RPMI7951 (cell line): ENCODE measurements at regions not wholly inside any gene's neighbourhood (a gene's known extent, or its start where the extent isn't known, plus 50 kb on each side); places are given as distances from the start of the nearest gene placed in this dataset.
"Not testable (repeated sequence)": the region's sequence is repeated elsewhere in the genome, so short reads cannot be mapped to it uniquely, and the experiment has no call there.

Experiments used
- DNase-seq: peaks from one replicate; pipeline ENCODE4 v3.0.0-alpha.2; 2012; ENCODE audit warnings: low read depth

DNA sequence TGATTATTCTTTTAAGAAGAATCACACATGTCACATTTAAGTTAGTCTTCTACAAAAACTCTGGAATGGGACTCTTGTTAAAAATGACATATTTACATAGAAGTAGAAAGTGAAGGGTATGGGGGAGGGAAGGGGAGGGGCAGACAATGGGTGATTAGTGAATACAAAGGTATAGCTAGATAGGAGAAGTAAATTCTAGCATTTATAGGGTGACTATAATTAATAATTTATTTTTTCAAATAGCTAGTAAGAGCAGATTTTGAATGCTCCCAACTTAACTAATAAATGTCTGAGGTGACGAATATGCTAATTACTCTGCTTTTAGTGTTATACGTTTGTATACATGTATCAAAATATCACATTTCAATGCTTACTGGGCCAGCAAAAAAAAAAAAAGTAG, 59.4 kb downstream of the BLTP3B start:
- DNase-seq: no peak

DNA sequence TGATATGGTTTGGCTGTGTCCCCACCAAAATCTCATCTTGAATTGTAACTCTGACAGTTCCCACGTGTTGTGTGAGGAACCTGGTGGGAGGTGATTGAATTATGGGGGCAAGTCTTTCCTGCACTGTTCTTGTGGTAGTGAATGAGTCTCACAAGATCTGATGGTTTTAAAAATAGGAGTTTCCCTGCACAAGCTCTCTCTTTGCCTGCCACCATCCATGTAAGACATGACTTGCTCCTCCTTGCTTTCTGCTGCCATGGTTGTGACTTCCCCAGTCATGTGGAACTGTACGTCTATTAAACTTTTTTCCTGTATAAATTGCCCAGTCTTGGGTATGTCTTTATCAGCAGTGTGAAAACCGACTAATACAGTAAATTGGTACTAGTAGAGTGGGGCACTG, 63.9 kb downstream of the BLTP3B start:
- DNase-seq: not testable (repeated sequence)

DNA sequence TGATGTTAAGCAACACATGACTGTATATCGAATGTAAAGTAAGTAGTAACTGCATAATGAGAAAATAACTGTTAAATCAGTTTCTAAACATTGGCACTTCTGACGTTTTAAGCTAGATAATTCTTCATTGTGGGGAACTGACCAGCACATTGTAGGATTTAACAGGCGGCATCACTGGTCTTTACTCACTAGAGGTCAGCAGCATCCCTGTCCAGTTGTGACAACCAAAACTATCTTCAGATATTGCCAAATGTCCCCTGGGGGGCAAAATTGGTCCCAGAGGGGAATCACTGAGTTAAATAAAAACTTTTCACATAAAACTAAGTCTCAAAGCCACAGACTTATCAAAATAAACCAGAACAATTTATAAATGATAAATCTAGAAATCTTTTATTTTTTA, 65.3 kb downstream of the BLTP3B start:
- peak; percentile 7 for DNase-seq

DNA sequence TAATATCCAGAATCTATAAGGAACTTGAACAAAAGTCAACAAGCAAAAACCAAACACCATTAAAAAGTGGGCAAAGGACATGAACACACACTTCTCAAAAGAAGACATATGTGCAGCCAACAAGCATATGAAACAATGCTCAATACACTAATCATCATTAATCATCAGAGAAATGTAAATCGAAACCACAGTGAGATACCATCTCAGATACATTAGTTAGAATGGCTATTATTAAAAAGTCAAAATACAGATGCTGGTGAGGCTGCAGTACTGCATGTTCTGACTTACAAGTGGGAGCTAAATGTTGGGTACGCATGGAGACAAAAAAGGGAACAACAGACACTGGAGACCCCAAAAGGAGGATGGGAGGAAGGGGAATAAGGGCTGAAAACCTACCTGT, 67.1 kb downstream of the BLTP3B start:
- no peak for DNase-seq

DNA sequence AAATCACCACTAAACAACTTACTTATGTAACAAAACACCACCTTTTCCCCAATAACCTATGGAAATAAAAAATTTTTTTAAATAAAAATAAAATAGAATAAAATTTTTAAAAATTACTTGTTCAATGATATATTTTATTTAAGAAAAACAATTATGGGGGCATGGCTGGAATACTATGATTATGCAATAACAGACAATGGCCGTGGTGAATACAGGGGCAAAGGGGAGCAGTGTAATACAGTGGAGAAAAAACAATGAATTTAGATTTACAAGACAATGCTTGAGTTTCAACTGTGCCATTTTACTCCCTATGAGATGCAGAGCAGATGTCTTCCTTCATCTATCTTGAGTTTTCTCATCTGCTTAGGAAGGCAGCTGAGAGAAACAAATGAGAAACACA, 72.9 kb downstream of the BLTP3B start:
- no peak for DNase-seq

DNA sequence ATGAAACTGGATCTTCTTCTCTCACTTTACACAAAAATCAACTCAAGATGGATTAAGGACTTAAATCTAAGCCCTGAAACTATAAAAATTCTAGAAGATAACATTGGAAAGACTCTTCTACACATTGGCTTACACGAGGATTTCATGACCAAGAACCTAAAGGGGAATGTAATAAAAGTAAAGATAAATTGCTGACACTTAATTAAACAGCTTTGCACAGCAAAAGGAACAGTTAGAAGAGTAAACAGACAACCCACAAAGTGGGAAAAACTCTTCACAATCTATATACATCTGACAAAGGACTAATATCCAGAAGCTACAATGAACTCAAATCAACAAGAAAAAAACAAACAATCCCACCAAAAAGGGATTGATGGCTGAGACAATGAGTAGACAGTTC, 74.4 kb downstream of the BLTP3B start:
- no peak for DNase-seq

DNA sequence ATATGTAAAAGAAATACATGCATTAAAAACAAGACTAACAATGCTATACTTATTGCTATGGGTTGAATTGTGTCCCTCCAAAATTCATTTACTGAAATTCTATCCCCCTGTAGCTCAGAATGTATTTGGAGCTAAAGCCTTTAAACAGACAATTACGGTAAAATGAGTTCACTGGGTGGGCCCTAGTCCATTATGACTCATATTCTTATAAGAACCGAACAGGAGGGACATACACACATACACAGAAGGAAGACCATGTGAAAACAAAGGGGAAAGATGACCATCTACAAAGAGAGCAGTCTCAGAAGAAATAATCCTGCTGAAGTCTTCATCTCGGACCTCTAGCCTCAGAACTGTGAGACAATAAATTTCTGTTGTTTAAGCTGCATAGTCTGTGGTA, 77.1 kb upstream of the ANKS1B start:
- no peak for DNase-seq

DNA sequence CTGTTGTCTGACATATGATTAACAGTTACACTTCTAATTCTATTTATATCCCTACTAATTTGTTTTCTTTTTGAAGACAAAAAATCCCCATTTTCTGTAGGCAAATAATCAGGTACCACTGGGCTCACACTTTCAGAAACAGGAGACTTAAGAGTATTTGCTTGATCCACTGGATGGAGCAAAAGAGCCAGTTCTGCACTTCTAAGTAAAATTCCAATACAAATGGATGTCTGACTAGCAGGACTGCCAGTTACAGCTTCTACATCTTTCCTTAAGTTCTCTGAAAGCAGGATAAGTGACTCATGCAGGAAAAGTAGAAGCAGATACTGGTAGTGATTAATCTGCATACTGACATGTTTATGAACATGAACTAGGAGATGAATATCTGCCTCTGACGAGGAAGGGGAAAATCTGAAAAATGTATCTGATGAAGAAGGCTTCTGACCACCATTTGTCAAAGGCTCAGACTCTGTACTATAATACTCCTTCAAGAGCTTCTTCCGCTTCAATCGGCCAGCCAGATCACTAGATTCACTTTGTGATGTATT, 73.8 kb upstream of the ANKS1B start:
- peak; percentile 54 for DNase-seq

DNA sequence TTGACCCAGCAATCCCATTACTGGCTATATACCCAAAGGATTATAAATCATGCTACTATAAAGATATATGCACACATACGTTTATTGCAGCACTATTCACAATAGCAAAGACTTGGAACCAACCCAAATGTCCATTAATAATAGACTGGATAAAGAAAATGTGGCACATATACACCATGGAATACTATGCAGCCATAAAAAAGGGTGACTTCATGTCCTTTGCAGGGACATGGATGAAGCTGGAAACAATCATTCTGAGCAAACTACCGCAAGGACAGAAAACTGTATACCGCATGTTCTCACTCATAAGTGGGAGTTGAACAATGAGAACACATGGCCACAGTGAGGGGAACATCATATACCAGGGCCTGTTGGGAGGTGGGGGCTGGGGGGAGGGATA, 61.5 kb upstream of the ANKS1B start:
- DNase-seq: not testable (repeated sequence)

DNA sequence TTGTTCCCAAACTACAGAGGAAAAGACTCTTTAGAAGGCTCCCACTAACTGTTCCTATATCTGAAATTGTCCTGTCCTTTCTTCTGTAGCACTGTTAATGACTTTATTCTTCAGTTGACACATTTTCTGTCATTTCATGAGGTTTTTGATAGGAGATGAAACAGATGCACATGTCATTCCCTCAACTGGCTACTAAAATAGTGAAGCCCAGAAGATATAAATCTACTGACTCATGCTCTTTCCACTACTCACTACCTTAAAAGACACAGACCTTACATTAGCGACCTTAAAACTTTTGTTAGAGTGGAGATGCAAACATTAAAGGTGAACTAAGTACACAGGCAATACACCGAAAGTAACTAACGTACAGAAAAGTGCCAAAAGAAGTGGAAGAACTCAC, 59.5 kb upstream of the ANKS1B start:
- DNase-seq: no peak

DNA sequence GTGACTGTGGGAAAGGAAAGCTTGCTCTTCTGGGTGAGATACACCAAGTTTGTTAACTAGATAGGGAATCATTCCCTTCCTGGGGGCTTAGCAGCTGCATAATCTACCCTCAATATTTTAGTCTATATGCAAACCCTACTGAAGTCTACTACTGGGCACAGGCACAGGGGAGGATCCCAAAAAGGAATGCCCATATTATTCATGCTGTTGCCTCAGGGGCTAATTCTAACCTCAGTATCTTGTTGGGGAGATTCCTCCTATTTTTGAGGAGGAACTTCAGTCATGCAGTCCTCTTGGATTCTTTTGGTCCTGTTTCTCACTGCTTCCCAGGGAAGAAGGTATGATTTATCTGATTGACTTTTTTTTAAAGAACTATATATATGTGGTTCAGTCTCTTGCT, 58.9 kb upstream of the ANKS1B start:
- DNase-seq: peak; percentile 35
